Right lobe of liver (tissue), 6 donors: ENCODE measurements at regions not wholly inside any gene's neighbourhood (a gene's known extent, or its start where the extent isn't known, plus 50 kb on each side); places are given as distances from the start of the nearest gene placed in this dataset.

Source experiments
- ATAC-seq, 4 donors: fragments of 200-7000 bp; cut with Tn5 transposase; one replicate each; pipeline ENCODE4 v1.9.1; 2020; ENCODE audit warnings: mild to moderate bottlenecking in 4 of 4, moderate library complexity in 4 of 4
- DNase-seq, 3 donors: peaks; one replicate each; pipeline ENCODE4 v3.0.0-alpha.2; 2020
- H3K27ac ChIP-seq, 3 donors: fragments of 200-600 bp; one replicate each; pipeline ENCODE4 v1.8.0; 2022
- H3K27me3 ChIP-seq, 2 donors: fragments of 200-600 bp; one replicate each; pipeline ENCODE4 v1.8.0; 2022
- H3K36me3 ChIP-seq, 4 donors: fragments of 200-600 bp; sonication (generic) in 1 of 4; one replicate each; pipeline versions ENCODE4 v1.5.1 to v1.8.0; 2017 to 2022; ENCODE audit warnings: control low read depth in 1 of 4
- H3K4me1 ChIP-seq, 4 donors: fragments of 200-600 bp; sonication (generic) in 1 of 4; one replicate each; pipeline versions ENCODE4 v1.5.1 to v1.8.0; 2017 to 2022; ENCODE audit warnings: control low read depth in 1 of 4
- H3K4me3 ChIP-seq, 3 donors: fragments of 200-600 bp; one replicate each; pipeline ENCODE4 v1.8.0; 2022
- H3K9me3 ChIP-seq, 4 donors: fragments of 200-600 bp; sonication (generic) in 1 of 4; one replicate each; pipeline versions ENCODE4 v1.5.1 to v1.8.0; 2017 to 2022; ENCODE audit warnings: control low read depth in 1 of 4
- CTCF ChIP-seq, 4 donors: fragments of 200-600 bp in 3 of 4; fragments of 450-650 bp in 1 of 4; IDR thresholded peaks; one replicate each; pipeline versions ENCODE4 v1.5.1 to v1.8.0; 2016 to 2022; ENCODE audit warnings: antibody characterized with exemption in 4 of 4, mild to moderate bottlenecking in 2 of 4
- POLR2A ChIP-seq: fragments of 450-650 bp; IDR thresholded peaks from one replicate; pipeline ENCODE4 v1.6.1; 2017; ENCODE audit warnings: antibody characterized with exemption, mild to moderate bottlenecking
- WGBS: methylation state at CpG from one replicate; pipeline ENCODE4 v1.1.6; 2018; ENCODE audit warnings: low coverage, low lambda C conversion rate; ENCODE audit not compliant: insufficient coverage; ENCODE audit errors: missing lambda C conversion rate; 5-methylcytosine and 5-hydroxymethylcytosine counted together
- intact Hi-C, 2 donors: fragments of 100-400 bp; cut with DNase I; formaldehyde crosslinking; loops; one replicate each; pipeline versions ENCODE4 v1.11.2 to v1.14.1; 2022
- donor health status: DM: no; HTN: yes; CAD: no.
- donor health status: DM: no; HTN: no; CAD: no.
- donor health status: DM: no; HTN: no; CAD: no.
- donor health status: DM: no; HTN: yes; CAD: no.
- donor health status: DM: no; HTN: yes; CAD: no.

DNA sequence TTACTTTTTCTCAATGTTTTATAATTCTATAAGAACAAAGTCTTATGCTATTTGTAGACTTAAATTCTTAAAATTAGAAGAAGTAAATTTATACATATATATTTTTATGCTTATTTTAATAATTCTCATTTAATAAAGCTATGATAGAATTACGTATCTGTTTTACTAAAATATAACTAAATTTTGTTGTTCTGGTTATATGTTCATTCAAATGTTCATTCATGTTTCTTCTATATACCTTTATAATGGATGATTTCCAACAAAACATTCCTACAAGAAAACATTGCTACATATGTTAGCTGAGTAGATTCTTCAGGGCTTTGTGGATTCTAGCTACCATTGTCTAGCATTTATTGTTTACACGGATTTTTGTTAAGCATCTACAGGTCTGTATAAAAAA lies 634.3 kb upstream of the PCDH20 start:
- no peak for DNase-seq
- Histone ChIP-seq H3K4me1 (no peaks in the 10 kb centered on the region), H3K9me3 (no peaks in the 10 kb centered on the region), H3K27me3 (no peaks in the 10 kb centered on the region), H3K36me3 (no peaks in the 10 kb centered on the region), H3K4me3 (no peak overlapping the region), H3K27ac (no peak overlapping the region)
- WGBS: 21% methylated on average over 2 of the region's 2 CpGs
- ATAC-seq: no peak
- intact Hi-C loops: no loop called here
- TF ChIP-seq POLR2A (no peak), CTCF (IDR thresholded peaks at IDR 0.05) (no peak)

GRCh38 chr13:62046512-62046911 lies 630.9 kb upstream of the PCDH20 start:
- Histone ChIP-seq H3K4me3 (no peak overlapping the region), H3K27ac (no peak overlapping the region), H3K9me3 (no peaks in the 10 kb centered on the region), H3K36me3 (no peaks in the 10 kb centered on the region), H3K4me1 (no peaks in the 10 kb centered on the region), H3K27me3 (no peaks in the 10 kb centered on the region)
- DNase-seq (no peak), ATAC-seq (peak in 1 of 4 donors; percentile 40)
- 95% methylated on average over 6 of the region's 13 CpGs for WGBS
- intact Hi-C loops: no loop called here
- TF ChIP-seq CTCF (IDR thresholded peaks at IDR 0.05) (no peak), POLR2A (no peak)

- WGBS: 51% methylated on average over 3 of the region's 3 CpGs
- H3K27me3 ChIP-seq: no peaks in the 10 kb centered on the region
Measured at GRCh38 chr13:62043600-62043999, 628.0 kb upstream of the PCDH20 start.

DNA sequence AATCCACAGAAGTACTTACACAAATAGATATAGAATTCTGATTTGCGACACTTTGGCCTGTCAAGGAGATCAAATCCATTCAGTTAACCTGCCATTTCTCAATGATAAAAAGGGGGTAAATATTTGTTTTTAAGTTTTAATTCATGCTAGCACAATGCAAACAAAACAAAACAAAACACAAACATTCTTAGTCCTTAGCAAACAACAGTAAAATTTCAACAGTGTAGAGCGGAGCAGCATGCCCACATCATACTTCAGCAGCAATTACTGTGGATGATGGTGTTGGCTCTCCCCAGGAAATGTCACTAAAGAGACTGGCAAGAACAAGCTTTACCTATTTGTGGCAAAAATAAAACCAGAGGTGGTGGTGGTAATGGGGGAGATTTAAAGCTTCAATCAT lies 625.2 kb upstream of the PCDH20 start:
- no peaks in the 10 kb centered on the region for H3K4me1 ChIP-seq
- no peaks in the 10 kb centered on the region for H3K27me3 ChIP-seq
- TF ChIP-seq POLR2A (no peak), CTCF (IDR thresholded peaks at IDR 0.05) (no peak)
- WGBS: 59% methylated on average over 2 of the region's 2 CpGs
- no peak for DNase-seq
- H3K4me3 ChIP-seq: no peak overlapping the region
- ATAC-seq: no peak
- intact Hi-C loops: no loop called here
- no peaks in the 10 kb centered on the region for H3K36me3 ChIP-seq
- no peak overlapping the region for H3K27ac ChIP-seq
- no peaks in the 10 kb centered on the region for H3K9me3 ChIP-seq

More at GRCh38 chr13:62043600-62043999, 628.0 kb upstream of the PCDH20 start:
- TF ChIP-seq POLR2A (no peak), CTCF (IDR thresholded peaks at IDR 0.05) (no peak)
- no peaks in the 10 kb centered on the region for H3K4me1 ChIP-seq
- no peaks in the 10 kb centered on the region for H3K9me3 ChIP-seq
- no peak for DNase-seq
- no peak overlapping the region for H3K27ac ChIP-seq
- H3K4me3 ChIP-seq: no peak overlapping the region
- no peaks in the 10 kb centered on the region for H3K36me3 ChIP-seq
- ATAC-seq: no peak
- intact Hi-C loops: no loop called here

- intact Hi-C loops: no loop called here
- H3K27me3 ChIP-seq: no peaks in the 10 kb centered on the region
- H3K27ac ChIP-seq: no peak overlapping the region
- H3K4me1 ChIP-seq: no peaks in the 10 kb centered on the region
- WGBS: 48% methylated on average over 3 of the region's 3 CpGs
- DNase-seq: no peak
- H3K4me3 ChIP-seq: no peak overlapping the region
- no peaks in the 10 kb centered on the region for H3K36me3 ChIP-seq
- no peak for TF ChIP-seq CTCF (IDR thresholded peaks at IDR 0.05)
- no peak for ATAC-seq
- H3K9me3 ChIP-seq: no peaks in the 10 kb centered on the region
Measured at GRCh38 chr13:62040078-62040477, 624.4 kb upstream of the PCDH20 start.
